Stomach (tissue), 4 donors: ENCODE measurements at regions not wholly inside any gene's neighbourhood (a gene's known extent, or its start where the extent isn't known, plus 50 kb on each side); places are given as distances from the start of the nearest gene placed in this dataset.

Source experiments
- CTCF ChIP-seq, 7 experiments: fragments of 450-650 bp in 4 of 7; fragments of 200-600 bp in 3 of 7; sonication (generic) in 3 of 7; IDR thresholded peaks; one replicate each; pipeline ENCODE4 v1.5.1; 2016 to 2019; ENCODE audit warnings: antibody characterized with exemption in 7 of 7, control low read depth in 2 of 7, mild to moderate bottlenecking in 1 of 7
- EP300 ChIP-seq: sonication (generic); formaldehyde crosslinking; IDR thresholded peaks from one replicate; pipeline ENCODE4 v1.6.1; 2017; ENCODE audit warnings: antibody characterized with exemption
- POLR2A ChIP-seq, 4 donors: fragments of 450-650 bp; IDR thresholded peaks; one replicate each; pipeline ENCODE4 v1.6.1; 2016; ENCODE audit warnings: antibody characterized with exemption in 4 of 4, control low read depth in 2 of 4, mild to moderate bottlenecking in 1 of 4, moderate library complexity in 1 of 4
- POLR2AphosphoS5 ChIP-seq, 3 donors: sonication (generic); formaldehyde crosslinking; IDR thresholded peaks; one replicate each; pipeline ENCODE4 v1.6.1; 2016; ENCODE audit warnings: antibody characterized with exemption in 3 of 3

DNA sequence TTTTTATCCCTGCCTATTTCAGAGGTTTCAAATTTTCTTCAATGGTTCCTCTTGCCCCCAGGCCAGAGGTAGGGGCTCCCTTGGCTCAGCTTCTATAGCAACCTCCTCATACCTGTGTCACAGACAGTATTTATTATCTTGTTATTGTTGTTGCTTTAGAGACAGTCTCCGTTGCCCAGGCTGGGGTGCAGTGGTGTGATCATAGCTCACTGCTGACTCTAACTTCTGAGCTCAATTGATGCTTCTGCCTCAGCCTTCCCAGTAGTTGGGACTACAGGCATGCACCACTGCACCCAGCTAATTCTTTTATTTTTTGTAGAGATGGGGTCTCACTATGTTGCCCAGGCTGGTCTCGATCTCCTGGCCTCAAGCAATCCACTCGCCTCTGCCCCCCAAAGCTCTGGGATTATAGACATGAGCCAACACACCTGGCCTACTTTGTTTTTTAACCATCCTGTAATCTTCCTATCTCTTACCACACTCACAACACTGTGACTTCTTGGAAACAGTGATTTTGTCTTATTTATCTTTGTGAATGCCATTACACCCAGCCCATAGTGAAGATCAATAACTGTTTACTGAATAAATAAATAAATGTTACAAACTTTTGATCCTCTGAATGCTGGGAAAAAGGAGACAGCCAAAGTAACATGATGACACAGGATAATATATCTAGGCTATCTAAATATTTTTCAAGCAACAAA lies 95.9 kb downstream of the PHLDA1 start:
- TF ChIP-seq POLR2A (IDR thresholded peaks at IDR 0.05) (no peak), CTCF (IDR thresholded peaks at IDR 0.05) (no peak), EP300 (no peak), POLR2AphosphoS5 (IDR thresholded peaks at IDR 0.05) (no peak)
